ENCODE measurements at regions not wholly inside any gene's neighbourhood (a gene's known extent, or its start where the extent isn't known, plus 50 kb on each side); places are given as distances from the start of the nearest gene placed in this dataset.

DNA sequence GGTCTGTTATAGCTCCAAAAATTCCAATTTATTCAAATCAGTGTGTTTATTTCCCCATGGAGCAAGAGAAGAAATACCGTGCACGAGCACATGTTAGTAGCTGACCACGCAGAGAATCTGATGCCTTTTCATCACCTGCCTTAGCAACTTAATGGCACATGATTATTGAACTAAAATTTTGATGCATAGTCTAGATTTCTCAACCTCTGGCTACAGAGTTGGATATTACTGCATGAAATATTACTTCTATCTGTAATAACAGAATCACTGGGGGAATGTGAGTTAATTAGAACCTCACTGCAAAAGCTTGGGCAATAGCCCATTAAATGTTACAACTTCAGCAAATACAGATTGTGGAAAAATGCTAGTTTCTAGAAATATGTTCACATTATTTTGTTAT is 335.8 kb downstream of the FLRT2 start:
- TF ChIP-seq, protein P1, sequence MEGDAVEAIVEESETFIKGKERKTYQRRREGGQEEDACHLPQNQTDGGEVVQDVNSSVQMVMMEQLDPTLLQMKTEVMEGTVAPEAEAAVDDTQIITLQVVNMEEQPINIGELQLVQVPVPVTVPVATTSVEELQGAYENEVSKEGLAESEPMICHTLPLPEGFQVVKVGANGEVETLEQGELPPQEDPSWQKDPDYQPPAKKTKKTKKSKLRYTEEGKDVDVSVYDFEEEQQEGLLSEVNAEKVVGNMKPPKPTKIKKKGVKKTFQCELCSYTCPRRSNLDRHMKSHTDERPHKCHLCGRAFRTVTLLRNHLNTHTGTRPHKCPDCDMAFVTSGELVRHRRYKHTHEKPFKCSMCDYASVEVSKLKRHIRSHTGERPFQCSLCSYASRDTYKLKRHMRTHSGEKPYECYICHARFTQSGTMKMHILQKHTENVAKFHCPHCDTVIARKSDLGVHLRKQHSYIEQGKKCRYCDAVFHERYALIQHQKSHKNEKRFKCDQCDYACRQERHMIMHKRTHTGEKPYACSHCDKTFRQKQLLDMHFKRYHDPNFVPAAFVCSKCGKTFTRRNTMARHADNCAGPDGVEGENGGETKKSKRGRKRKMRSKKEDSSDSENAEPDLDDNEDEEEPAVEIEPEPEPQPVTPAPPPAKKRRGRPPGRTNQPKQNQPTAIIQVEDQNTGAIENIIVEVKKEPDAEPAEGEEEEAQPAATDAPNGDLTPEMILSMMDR (IDR thresholded peaks at IDR 0.05) = no peak
- no peak for TF ChIP-seq POLR2A (IDR thresholded peaks at IDR 0.05)

Data from thyroid gland (tissue), 4 donors.